Progenitor cell of endocrine pancreas (in vitro differentiated cells): ENCODE measurements at regions not wholly inside any gene's neighbourhood (a gene's known extent, or its start where the extent isn't known, plus 50 kb on each side); places are given as distances from the start of the nearest gene placed in this dataset.

ENCODE experiments used
- DNase-seq: peaks from one replicate; pipeline ENCODE4 v3.0.0; 2021; ENCODE audit warnings: low spot score; ENCODE audit not compliant: unreplicated experiment
- H3K27ac Mint-ChIP-seq: 2 replicates; pipeline ENCODE4 v1.8.0; 2021; ENCODE audit warnings: mild to moderate bottlenecking, moderate library complexity, mixed read lengths
- H3K27me3 Mint-ChIP-seq: 2 replicates; pipeline ENCODE4 v1.8.0; 2021; ENCODE audit warnings: mixed read lengths
- H3K36me3 Mint-ChIP-seq: 2 replicates; pipeline ENCODE4 v1.8.0; 2022; ENCODE audit warnings: mixed read lengths; ENCODE audit not compliant: insufficient read depth
- H3K4me1 Mint-ChIP-seq: 2 replicates; pipeline ENCODE4 v1.8.0; 2021; ENCODE audit warnings: low read depth, mixed read lengths
- H3K4me3 Mint-ChIP-seq: 2 replicates; pipeline ENCODE4 v1.8.0; 2021; ENCODE audit warnings: low read depth, mild to moderate bottlenecking, moderate library complexity, mixed read lengths
- H3K9me3 Mint-ChIP-seq: 2 replicates; pipeline ENCODE4 v1.8.0; 2021; ENCODE audit warnings: low read depth, mixed read lengths
- TF ChIP-seq, protein P1 (sequence below): fragments of 200-600 bp; sonication (generic); IDR thresholded peaks from one replicate; pipeline ENCODE4 v1.5.0; 2021; ENCODE audit warnings: antibody characterized with exemption, mild to moderate bottlenecking; ENCODE audit not compliant: unreplicated experiment

DNA sequence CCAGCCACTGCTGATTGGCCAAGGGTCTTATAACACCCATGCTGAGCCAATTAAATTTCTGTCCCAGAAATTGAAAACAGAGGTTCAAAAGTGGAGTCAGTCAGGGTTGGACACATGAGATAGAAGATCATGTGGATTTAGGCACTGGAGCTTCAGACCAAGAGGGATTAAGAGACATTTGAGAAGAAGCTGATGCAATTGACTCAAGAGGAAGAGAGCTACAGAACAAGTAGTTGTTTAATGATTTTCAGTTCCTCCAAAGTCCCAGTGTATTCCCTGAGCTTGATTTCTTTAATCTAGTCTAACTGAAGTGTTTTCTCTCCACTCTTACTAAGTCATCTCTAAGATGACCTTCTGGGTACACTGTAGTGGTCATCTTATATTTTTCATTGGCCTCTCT lies 227.1 kb downstream of the DUSP10 start:
- peaks cover 20% of the 10 kb centered on the region for H3K4me1 Mint-ChIP-seq
- no peaks in the 10 kb centered on the region for H3K9me3 Mint-ChIP-seq
- H3K4me3 Mint-ChIP-seq, result no peak overlapping the region
- peaks cover 3% of the 10 kb centered on the region for H3K27me3 Mint-ChIP-seq
- no peak for DNase-seq
- H3K36me3 Mint-ChIP-seq, result no peaks in the 10 kb centered on the region
- H3K27ac Mint-ChIP-seq, result no peak overlapping the region
- TF ChIP-seq, protein P1, sequence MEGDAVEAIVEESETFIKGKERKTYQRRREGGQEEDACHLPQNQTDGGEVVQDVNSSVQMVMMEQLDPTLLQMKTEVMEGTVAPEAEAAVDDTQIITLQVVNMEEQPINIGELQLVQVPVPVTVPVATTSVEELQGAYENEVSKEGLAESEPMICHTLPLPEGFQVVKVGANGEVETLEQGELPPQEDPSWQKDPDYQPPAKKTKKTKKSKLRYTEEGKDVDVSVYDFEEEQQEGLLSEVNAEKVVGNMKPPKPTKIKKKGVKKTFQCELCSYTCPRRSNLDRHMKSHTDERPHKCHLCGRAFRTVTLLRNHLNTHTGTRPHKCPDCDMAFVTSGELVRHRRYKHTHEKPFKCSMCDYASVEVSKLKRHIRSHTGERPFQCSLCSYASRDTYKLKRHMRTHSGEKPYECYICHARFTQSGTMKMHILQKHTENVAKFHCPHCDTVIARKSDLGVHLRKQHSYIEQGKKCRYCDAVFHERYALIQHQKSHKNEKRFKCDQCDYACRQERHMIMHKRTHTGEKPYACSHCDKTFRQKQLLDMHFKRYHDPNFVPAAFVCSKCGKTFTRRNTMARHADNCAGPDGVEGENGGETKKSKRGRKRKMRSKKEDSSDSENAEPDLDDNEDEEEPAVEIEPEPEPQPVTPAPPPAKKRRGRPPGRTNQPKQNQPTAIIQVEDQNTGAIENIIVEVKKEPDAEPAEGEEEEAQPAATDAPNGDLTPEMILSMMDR, result no peak

DNA sequence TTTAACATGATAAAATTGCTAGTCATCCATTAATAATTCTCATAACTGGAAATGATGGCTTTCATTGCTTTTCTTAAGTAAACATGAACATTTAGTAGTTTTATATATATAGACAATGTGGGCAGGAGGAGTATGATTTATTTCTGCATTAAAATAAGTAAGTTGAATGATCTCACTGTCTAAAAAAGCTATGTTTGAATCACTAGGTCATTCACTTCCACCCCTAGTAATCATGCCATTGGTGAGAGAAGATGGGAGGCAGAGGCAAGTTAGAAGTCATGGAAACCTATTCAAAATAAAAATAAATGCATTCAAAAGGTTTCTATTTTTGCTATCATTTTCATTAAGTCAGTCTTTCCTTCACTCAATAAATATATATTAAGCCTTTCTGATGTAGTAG lies 226.4 kb downstream of the DUSP10 start:
- H3K4me1 Mint-ChIP-seq, result peaks cover 17% of the 10 kb centered on the region
- no peak for DNase-seq
- TF ChIP-seq, protein P1, result no peak
- no peaks in the 10 kb centered on the region for H3K9me3 Mint-ChIP-seq
- peaks cover 3% of the 10 kb centered on the region for H3K27me3 Mint-ChIP-seq
- H3K4me3 Mint-ChIP-seq, result no peak overlapping the region
- no peaks in the 10 kb centered on the region for H3K36me3 Mint-ChIP-seq
- no peak overlapping the region for H3K27ac Mint-ChIP-seq

DNA sequence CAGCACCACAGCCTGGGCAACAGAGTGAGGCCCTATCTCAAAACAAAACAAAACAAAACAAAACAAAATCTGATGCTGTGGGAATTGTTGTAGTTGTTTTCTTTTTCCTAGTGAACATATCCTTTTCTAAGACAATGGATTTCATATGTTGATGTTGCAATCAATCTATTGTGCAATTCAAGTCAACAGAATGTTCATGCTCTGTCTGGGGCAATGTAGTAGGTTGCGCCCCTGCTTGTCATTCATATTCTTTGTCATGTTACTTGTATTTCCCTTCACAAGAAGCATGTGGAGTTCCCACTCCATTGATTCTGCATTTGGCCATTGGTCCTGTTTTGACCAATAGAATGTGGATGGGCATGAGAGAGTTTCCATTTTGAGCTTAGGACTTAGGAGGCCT lies 223.9 kb downstream of the DUSP10 start:
- Mint-ChIP-seq H3K4me3 (no peak overlapping the region), H3K27me3 (no peaks in the 10 kb centered on the region), H3K27ac (no peak overlapping the region), H3K36me3 (no peaks in the 10 kb centered on the region), H3K4me1 (no peaks in the 10 kb centered on the region), H3K9me3 (no peaks in the 10 kb centered on the region)
- TF ChIP-seq, protein P1, result no peak
- DNase-seq, result no peak

DNA sequence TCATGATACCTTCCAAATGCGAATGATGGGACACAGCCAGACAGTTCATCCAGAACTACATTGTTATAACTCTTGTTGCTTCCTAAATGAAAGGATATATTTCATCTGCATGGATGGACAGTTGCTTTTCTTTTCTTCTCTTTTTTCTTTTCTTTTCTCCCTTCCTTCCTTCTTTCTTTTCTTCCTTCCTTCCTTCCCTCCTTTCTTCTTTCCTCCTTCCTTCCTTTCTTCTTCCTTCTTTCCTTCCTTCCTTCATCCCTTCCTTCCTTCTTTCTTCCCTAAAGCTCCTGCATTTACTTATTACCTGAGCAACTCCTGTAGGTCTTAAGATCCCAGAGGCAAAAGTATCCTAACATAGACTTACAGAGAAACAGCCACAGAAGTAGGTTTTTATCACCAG lies 221.6 kb downstream of the DUSP10 start:
- no peaks in the 10 kb centered on the region for H3K27me3 Mint-ChIP-seq
- no peak overlapping the region for H3K4me3 Mint-ChIP-seq
- H3K27ac Mint-ChIP-seq, result no peak overlapping the region
- H3K9me3 Mint-ChIP-seq, result no peaks in the 10 kb centered on the region
- TF ChIP-seq, protein P1, result no peak
- DNase-seq, result no peak
- no peaks in the 10 kb centered on the region for H3K4me1 Mint-ChIP-seq
- H3K36me3 Mint-ChIP-seq, result no peaks in the 10 kb centered on the region

DNA sequence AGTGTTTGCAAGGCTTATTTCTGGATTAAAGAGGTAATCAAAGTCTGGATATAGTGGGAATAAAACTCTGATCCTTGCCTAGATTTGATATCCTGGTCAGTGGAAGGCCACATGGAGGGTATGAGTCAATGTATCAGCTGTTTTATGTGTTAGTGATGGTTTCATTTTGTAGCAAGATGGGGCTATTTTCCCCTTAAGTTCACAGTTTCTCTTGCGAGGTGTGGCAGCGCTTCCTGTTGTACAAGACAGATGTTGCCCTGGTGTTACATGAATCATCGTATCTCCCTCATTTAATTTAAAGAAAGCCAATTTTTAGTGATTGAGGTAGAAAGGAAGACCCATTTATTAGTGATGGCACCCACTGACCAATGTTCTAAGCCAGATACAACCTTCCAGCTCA lies 220.2 kb downstream of the DUSP10 start:
- TF ChIP-seq, protein P1, result no peak
- H3K36me3 Mint-ChIP-seq, result no peaks in the 10 kb centered on the region
- DNase-seq, result no peak

More for the DNA sequence above, 220.2 kb downstream of the DUSP10 start:
- Mint-ChIP-seq H3K27me3 (no peaks in the 10 kb centered on the region), H3K4me3 (no peak overlapping the region), H3K4me1 (no peaks in the 10 kb centered on the region), H3K9me3 (no peaks in the 10 kb centered on the region), H3K27ac (no peak overlapping the region)
